Cardiac muscle cell (in vitro differentiated cells and primary cell): ENCODE measurements at regions not wholly inside any gene's neighbourhood (a gene's known extent, or its start where the extent isn't known, plus 50 kb on each side); places are given as distances from the start of the nearest gene placed in this dataset.
A peak's percentile ranks its signal among the peaks of the same experiment; 100 is the strongest.

Source experiments
- DNase-seq, 2 donors: peaks; one replicate each; pipeline versions ENCODE4 v3.0.0 to v3.0.0-alpha.2; 2010 to 2017; ENCODE audit warnings: low read depth in 1 of 2, low spot score in 1 of 2
- H3K27ac ChIP-seq: fragments of 200-600 bp; sonication (generic); 2 replicates; pipeline ENCODE4 v1.5.1; 2016
- H3K27me3 ChIP-seq: fragments of 200-600 bp; sonication (generic); 2 replicates; pipeline ENCODE4 v1.6.0; 2016; ENCODE audit warnings: control low read depth
- H3K36me3 ChIP-seq: fragments of 200-600 bp; sonication (generic); 2 replicates; pipeline ENCODE4 v1.5.1; 2016; ENCODE audit warnings: control low read depth
- H3K4me1 ChIP-seq: fragments of 200-600 bp; sonication (generic); 2 replicates; pipeline ENCODE4 v1.8.1; 2017; ENCODE audit warnings: low read depth, mild to moderate bottlenecking, mixed run types
- H3K4me3 ChIP-seq: fragments of 200-600 bp; sonication (generic); 2 replicates; pipeline ENCODE4 v1.5.1; 2016; ENCODE audit warnings: mild to moderate bottlenecking
- H3K9me3 ChIP-seq: fragments of 200-600 bp; sonication (generic); 2 replicates; pipeline ENCODE4 v1.5.1; 2017; ENCODE audit warnings: low read depth, mild to moderate bottlenecking, control low read depth
- CTCF ChIP-seq: IDR thresholded peaks from 2 replicates; pipeline ENCODE4 v1.5.1; 2012; ENCODE audit warnings: low read depth, mild to moderate bottlenecking, low read length

- H3K27me3 ChIP-seq = no peaks in the 10 kb centered on the region
- no peak overlapping the region for H3K4me3 ChIP-seq
- H3K27ac ChIP-seq = no peak overlapping the region
- DNase-seq = no peak
- no peaks in the 10 kb centered on the region for H3K9me3 ChIP-seq
- H3K4me1 ChIP-seq = no peaks in the 10 kb centered on the region
- TF ChIP-seq CTCF = no peak
- H3K36me3 ChIP-seq = no peaks in the 10 kb centered on the region
These were observed 354.5 kb upstream of the THBS1 start for GRCh38 chr15:39226169-39226937.

- H3K27me3 ChIP-seq = no peaks in the 10 kb centered on the region
- H3K4me1 ChIP-seq = no peaks in the 10 kb centered on the region
- no peaks in the 10 kb centered on the region for H3K9me3 ChIP-seq
- no peak overlapping the region for H3K27ac ChIP-seq
- H3K4me3 ChIP-seq = no peak overlapping the region
- no peak for TF ChIP-seq CTCF
- DNase-seq = no peak
- H3K36me3 ChIP-seq = no peaks in the 10 kb centered on the region
These were observed 353.9 kb upstream of the THBS1 start for GRCh38 chr15:39227001-39227400.

- TF ChIP-seq CTCF = no peak
- Histone ChIP-seq H3K27ac (no peak overlapping the region), H3K36me3 (no peaks in the 10 kb centered on the region), H3K27me3 (no peaks in the 10 kb centered on the region), H3K9me3 (no peaks in the 10 kb centered on the region), H3K4me1 (no peaks in the 10 kb centered on the region), H3K4me3 (no peak overlapping the region)
- no peak for DNase-seq
These were observed 352.0 kb upstream of the THBS1 start for GRCh38 chr15:39228889-39229288.

- Histone ChIP-seq H3K36me3 (no peaks in the 10 kb centered on the region), H3K9me3 (no peaks in the 10 kb centered on the region), H3K27ac (no peak overlapping the region), H3K27me3 (no peaks in the 10 kb centered on the region), H3K4me3 (no peak overlapping the region), H3K4me1 (no peaks in the 10 kb centered on the region)
- no peak for TF ChIP-seq CTCF
- DNase-seq = peak in 1 of 2 donors; percentile 66
These were observed 350.5 kb upstream of the THBS1 start for GRCh38 chr15:39230205-39230907.

GRCh38 chr15:39230908-39231285 is 350.0 kb upstream of the THBS1 start:
- Histone ChIP-seq H3K27ac (no peak overlapping the region), H3K36me3 (no peaks in the 10 kb centered on the region), H3K27me3 (no peaks in the 10 kb centered on the region), H3K4me1 (no peaks in the 10 kb centered on the region), H3K9me3 (no peaks in the 10 kb centered on the region), H3K4me3 (no peak overlapping the region)
- no peak for DNase-seq
- no peak for TF ChIP-seq CTCF
